Lung (tissue), 11 donors: ENCODE measurements at regions not wholly inside any gene's neighbourhood (a gene's known extent, or its start where the extent isn't known, plus 50 kb on each side); places are given as distances from the start of the nearest gene placed in this dataset.

Experiments used
- ATAC-seq: fragments of 200-7000 bp; cut with Tn5 transposase; one replicate; pipeline ENCODE4 v1.9.1; 2020; ENCODE audit warnings: moderate number of reproducible peaks; ENCODE audit not compliant: insufficient read depth, low FRiP score
- DNase-seq, 3 donors: peaks; one replicate each; pipeline ENCODE4 v3.0.0-alpha.2; 2013 to 2017
- H3K27ac ChIP-seq, 2 donors: one replicate each; pipeline ENCODE4 v1.5.1; 2013; ENCODE audit warnings: mild to moderate bottlenecking in 2 of 2, moderate library complexity in 2 of 2, control low read depth in 1 of 2, inconsistent platforms in 1 of 2, low read depth in 1 of 2, low read length in 1 of 2
- H3K27me3 ChIP-seq, 3 donors: one replicate each; pipeline ENCODE4 v1.5.1; 2013; ENCODE audit warnings: low read length in 2 of 3; ENCODE audit not compliant: control insufficient read depth in 3 of 3, insufficient read depth in 3 of 3
- H3K36me3 ChIP-seq, 4 donors: one replicate each; pipeline ENCODE4 v1.5.1; 2013; ENCODE audit warnings: low read length in 4 of 4, mild to moderate bottlenecking in 1 of 4, moderate library complexity in 1 of 4; ENCODE audit not compliant: control insufficient read depth in 4 of 4, insufficient read depth in 4 of 4
- H3K4me1 ChIP-seq, 5 donors: one replicate each; pipeline ENCODE4 v1.5.1; 2013; ENCODE audit warnings: low read length in 5 of 5, mild to moderate bottlenecking in 2 of 5, moderate library complexity in 1 of 5; ENCODE audit not compliant: control insufficient read depth in 5 of 5, insufficient read depth in 5 of 5
- H3K4me3 ChIP-seq: one replicate; pipeline ENCODE4 v1.5.1; 2013; ENCODE audit warnings: mild to moderate bottlenecking, control low read depth, moderate library complexity
- H3K9ac ChIP-seq, 2 donors: one replicate each; pipeline ENCODE4 v1.5.1; 2013; ENCODE audit warnings: low read length in 2 of 2, control low read depth in 1 of 2; ENCODE audit not compliant: insufficient read depth in 1 of 2
- H3K9me3 ChIP-seq, 4 donors: one replicate each; pipeline ENCODE4 v1.5.1; 2013; ENCODE audit warnings: low read length in 3 of 4, mild to moderate bottlenecking in 1 of 4, moderate library complexity in 1 of 4; ENCODE audit not compliant: control insufficient read depth in 4 of 4, insufficient read depth in 3 of 4
- CTCF ChIP-seq: IDR thresholded peaks from 2 replicates; pipeline ENCODE4 v1.5.1; 2012; ENCODE audit warnings: mild to moderate bottlenecking; ENCODE audit errors: control extremely low read depth, extremely low read depth
- WGBS, 2 donors: extraction: QIAGEN DNeasy Blood & Tissue Kit; methylation state at CpG; one replicate each; pipeline ENCODE4 v1.1.7; 2013; 5-methylcytosine and 5-hydroxymethylcytosine counted together
- donor health status: control.
- donor health status: control.
- donor health status: Bipolar disorder and iron deficiency.
- donor health status: healthy.
- donor health status: DM: yes; HTN: yes; CAD: no.

- Histone ChIP-seq H3K4me3 (no peak overlapping the region), H3K36me3 (no peaks in the 10 kb centered on the region), H3K27ac (no peak overlapping the region), H3K27me3 (no peaks in the 10 kb centered on the region), H3K9ac (no peak overlapping the region), H3K9me3 (no peaks in the 10 kb centered on the region), H3K4me1 (peaks cover 0 to 13% (median 0%) of the 10 kb centered on the region in 5 donors)
- TF ChIP-seq CTCF: no peak
- WGBS, 2 donors: 90 to 91% methylated on average over 2 of the region's 2 CpGs
- ATAC-seq: no peak
- no peak for DNase-seq
These were observed 334.3 kb downstream of the TGFB2 start for GRCh38 chr1:218679391-218679790.

- 89 to 93% methylated on average over 4 of the region's 4 CpGs for WGBS, 2 donors
- Histone ChIP-seq H3K36me3 (no peaks in the 10 kb centered on the region), H3K27ac (no peak overlapping the region), H3K9me3 (no peaks in the 10 kb centered on the region), H3K9ac (no peak overlapping the region), H3K27me3 (no peaks in the 10 kb centered on the region), H3K4me1 (peaks cover 0 to 9% (median 0%) of the 10 kb centered on the region in 5 donors), H3K4me3 (no peak overlapping the region)
- DNase-seq: no peak
- ATAC-seq: no peak
- no peak for TF ChIP-seq CTCF
These were observed 335.0 kb downstream of the TGFB2 start for GRCh38 chr1:218679988-218680748.

- TF ChIP-seq CTCF: no peak
- Histone ChIP-seq H3K27ac (no peak overlapping the region), H3K4me1 (peaks cover 0 to 14% (median 0%) of the 10 kb centered on the region in 5 donors), H3K9me3 (no peaks in the 10 kb centered on the region), H3K27me3 (no peaks in the 10 kb centered on the region), H3K4me3 (no peak overlapping the region), H3K36me3 (no peaks in the 10 kb centered on the region), H3K9ac (no peak overlapping the region)
- 48 to 70% methylated on average over 2 of the region's 2 CpGs for WGBS, 2 donors
- DNase-seq (peak in 2 of 3 donors; percentile 52 to 58), ATAC-seq (no peak)
These were observed 338.1 kb downstream of the TGFB2 start for GRCh38 chr1:218683242-218683641.

- peak in 2 of 3 donors; percentile 80 to 91 for DNase-seq
- no peak for ATAC-seq
These were observed 341.1 kb downstream of the TGFB2 start for GRCh38 chr1:218686258-218686657.

More at GRCh38 chr1:218686258-218686657, 341.1 kb downstream of the TGFB2 start:
- Histone ChIP-seq H3K9ac (no peak overlapping the region), H3K9me3 (no peaks in the 10 kb centered on the region), H3K4me1 (peaks cover 0 to 14% (median 0%) of the 10 kb centered on the region in 5 donors), H3K27ac (no peak overlapping the region), H3K27me3 (no peaks in the 10 kb centered on the region), H3K36me3 (no peaks in the 10 kb centered on the region), H3K4me3 (no peak overlapping the region)
- TF ChIP-seq CTCF: no peak
